ENCODE measurements at regions not wholly inside any gene's neighbourhood (a gene's known extent, or its start where the extent isn't known, plus 50 kb on each side); places are given as distances from the start of the nearest gene placed in this dataset.

GRCh38 chr2:128726236-128726635 lies 407.6 kb upstream of the HS6ST1 start:
- DNase-seq (ENCODE audit: low read depth): no peak

GRCh38 chr2:128726911-128727310 lies 408.2 kb upstream of the HS6ST1 start:
- DNase-seq (ENCODE audit: low read depth): no peak

DNA sequence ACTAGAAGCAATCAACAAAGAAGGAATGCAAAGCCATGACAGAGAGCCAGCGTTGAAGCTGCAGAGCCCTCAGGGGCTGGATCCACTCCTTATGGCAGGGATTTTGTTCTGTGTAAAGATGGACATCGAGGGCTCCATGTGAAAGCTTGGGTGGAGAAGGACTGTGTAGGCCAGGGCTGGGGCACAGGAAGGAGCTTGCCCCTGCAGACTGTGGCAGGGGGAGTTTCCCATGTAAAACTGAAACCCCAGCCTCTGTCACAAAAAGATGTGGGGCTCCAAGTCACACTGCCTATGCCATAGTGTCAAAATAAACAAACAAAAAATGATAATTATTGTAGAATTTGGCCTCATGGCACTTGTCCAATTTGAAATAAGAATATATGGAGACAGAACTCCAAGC lies 408.7 kb upstream of the HS6ST1 start:
- no peak for DNase-seq (ENCODE audit: low read depth)

- no peak for DNase-seq (ENCODE audit: low read depth)
These were observed 409.2 kb upstream of the HS6ST1 start for GRCh38 chr2:128727914-128728313.

- DNase-seq (ENCODE audit: low read depth): no peak
These were observed 410.4 kb upstream of the HS6ST1 start for GRCh38 chr2:128729051-128729450.

DNA sequence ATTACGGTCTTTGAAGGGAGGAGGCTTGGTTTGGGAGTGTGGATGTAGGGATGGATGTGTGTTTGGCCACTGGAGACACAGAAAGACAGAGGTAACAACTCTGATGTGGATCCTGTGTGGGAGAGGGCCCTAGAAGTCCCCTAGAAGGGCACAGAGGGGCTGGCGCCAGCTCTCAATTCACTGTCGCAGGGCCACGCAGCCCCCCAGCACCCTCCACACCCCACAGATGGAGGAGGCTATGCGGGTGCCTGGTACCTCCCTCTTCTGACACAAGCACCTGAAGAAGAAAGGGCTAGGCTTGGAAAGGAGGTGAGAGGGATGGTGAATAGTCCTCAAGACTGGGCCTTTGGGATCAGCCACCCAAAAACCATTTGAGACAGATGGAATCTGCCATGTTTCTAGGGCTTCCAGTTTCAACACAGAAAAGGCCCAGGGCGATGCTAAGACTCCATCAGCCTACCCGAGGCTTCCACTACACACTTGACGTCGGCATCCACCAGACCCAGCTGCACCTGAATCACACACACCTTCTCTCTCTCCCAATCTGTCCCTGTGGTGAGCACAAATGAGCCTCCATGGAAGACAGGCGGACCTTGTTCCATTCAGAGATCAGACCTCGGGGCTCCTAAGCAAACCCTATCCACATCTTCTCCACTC lies 413.5 kb upstream of the HS6ST1 start:
- DNase-seq (ENCODE audit: low read depth): no peak

GRCh38 chr2:128732976-128733431 lies 414.3 kb upstream of the HS6ST1 start:
- no peak for DNase-seq (ENCODE audit: low read depth)

DNA sequence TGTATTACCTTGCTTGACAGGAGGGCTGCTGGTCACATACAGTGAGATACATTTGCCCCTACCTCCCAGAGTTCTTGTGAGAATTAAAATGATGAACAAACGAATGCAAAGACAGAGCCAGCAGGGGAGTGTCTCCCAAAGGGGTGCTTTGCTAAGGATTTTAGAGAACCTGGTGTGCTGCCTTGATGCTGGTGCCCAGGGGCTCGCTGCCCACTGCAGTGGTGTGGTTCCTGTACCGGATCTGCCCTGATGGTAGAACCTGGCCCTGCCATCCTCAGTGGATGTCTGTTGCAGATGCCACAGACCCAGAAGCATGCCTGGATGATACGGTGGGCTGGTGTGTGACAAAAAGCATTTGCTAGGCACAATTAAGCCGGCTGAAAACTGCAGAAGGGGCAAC lies 414.8 kb upstream of the HS6ST1 start:
- DNase-seq (ENCODE audit: low read depth): no peak

GRCh38 chr2:128734521-128735295 lies 416.0 kb upstream of the HS6ST1 start:
- no peak for DNase-seq (ENCODE audit: low read depth)

- DNase-seq (ENCODE audit: low read depth): no peak
These were observed 416.8 kb upstream of the HS6ST1 start for GRCh38 chr2:128735296-128735960.

DNA sequence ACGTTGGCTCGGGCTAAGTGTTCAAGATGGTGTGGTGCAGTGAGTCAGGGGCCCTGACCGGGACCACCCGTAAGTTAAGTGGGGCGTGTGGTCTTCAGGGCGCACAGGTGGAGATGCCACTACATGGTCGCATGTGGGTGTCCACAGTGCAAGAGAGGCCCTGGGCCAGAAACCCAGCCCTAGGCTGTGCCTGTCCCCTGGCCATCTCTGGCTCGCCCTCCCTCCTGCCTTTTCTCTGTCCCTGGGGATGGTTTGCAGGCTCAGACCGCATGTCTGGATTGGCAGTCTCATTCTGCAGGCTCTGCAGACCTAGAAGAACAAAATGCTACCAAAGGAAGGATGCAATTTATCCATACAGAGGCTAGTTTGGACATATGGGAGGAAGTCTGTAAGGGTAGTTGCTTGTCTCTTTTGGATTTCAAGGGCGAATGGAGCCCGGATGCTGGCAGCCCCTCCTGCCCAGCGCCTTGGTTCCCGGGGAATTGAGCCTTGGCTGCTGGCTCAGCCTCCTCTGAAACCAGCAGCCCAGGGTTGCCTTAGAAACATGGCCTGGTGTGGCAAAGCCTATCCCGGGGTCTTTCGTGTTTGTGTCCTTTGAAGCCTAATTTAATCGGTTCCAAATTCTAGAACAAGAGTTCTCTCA lies 417.5 kb upstream of the HS6ST1 start:
- DNase-seq (ENCODE audit: low read depth): no peak

- DNase-seq (ENCODE audit: low read depth): peak; percentile 42
These were observed 418.2 kb upstream of the HS6ST1 start for GRCh38 chr2:128736689-128737545.

GRCh38 chr2:128737546-128737826 lies 418.8 kb upstream of the HS6ST1 start:
- no peak for DNase-seq (ENCODE audit: low read depth)

DNA sequence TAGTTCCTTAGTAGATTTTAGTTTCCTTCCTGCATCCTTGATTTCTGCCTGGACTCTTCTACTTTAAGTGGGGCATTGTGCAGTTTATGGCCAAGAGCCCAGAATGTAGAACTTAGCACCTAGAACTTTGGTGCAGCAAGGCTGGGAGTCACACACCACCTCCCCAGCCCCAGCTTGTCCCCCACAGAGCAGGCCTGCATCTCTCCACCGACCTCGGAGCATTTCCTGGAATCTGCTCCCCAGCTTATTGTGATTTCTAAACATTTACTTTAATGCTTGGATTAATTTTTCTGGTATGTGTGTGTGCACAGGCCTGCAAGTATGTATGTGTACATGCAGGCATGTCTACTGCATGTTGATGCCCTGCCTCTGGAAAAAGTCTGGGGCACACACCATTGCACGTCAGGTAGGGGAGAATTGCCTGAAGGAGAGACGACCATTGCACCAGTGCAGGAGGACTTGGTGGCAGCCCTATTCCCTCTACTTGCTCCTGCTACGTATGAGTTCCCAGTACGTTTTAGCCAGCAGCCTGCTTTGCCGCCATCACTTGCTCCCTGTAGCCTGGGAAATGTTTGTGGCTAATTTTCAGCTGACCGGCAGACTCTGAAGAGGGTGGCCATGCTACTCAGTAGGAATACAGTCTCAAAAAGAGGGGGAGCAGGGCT lies 419.9 kb upstream of the HS6ST1 start:
- DNase-seq (ENCODE audit: low read depth): no peak

DNA sequence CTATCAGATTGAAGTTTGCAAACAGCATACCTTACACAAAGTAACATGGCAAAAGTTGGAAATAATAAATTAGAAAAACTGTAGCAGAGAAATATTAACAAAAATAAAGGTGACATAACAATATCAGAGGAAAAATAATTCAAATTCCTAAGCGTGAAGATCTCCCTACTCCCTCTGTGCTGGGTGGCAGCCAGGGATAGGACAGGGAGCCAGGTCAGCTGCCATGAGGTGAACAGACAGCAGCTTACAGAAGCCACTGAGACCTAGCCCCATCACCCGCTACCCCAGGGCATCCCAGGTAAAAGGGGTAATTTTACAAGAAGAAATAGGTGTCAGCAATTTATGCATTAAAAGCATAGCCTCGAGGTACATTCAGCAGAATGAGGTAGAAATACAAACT lies 423.8 kb upstream of the HS6ST1 start:
- DNase-seq (ENCODE audit: low read depth): no peak

- no peak for DNase-seq (ENCODE audit: low read depth)
These were observed 427.3 kb upstream of the HS6ST1 start for GRCh38 chr2:128745946-128746345.

DNA sequence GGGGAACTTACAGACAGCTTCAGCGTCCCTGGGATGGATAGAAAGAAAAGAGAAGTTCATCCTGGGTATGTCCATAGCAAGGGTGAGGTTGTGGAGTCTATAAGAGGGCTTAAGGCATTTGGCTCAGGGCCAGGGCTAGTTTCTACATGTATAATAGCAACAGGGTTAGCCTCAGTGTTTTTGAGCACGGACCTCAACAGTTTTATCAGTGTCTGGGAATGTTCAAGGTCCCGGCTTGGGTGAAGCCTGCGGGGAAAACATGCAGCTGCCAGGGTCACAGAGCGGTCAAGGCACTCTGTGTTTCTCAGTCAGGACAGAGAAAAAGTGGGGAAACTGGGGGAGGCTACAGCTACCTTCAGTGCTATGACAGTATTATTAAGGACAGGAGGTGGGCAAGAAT lies 427.7 kb upstream of the HS6ST1 start:
- no peak for DNase-seq (ENCODE audit: low read depth)

- no peak for DNase-seq (ENCODE audit: low read depth)
These were observed 429.7 kb upstream of the HS6ST1 start for GRCh38 chr2:128748336-128748735.

- DNase-seq (ENCODE audit: low read depth): no peak
These were observed 430.4 kb upstream of the HS6ST1 start for GRCh38 chr2:128748835-128749605.

DNA sequence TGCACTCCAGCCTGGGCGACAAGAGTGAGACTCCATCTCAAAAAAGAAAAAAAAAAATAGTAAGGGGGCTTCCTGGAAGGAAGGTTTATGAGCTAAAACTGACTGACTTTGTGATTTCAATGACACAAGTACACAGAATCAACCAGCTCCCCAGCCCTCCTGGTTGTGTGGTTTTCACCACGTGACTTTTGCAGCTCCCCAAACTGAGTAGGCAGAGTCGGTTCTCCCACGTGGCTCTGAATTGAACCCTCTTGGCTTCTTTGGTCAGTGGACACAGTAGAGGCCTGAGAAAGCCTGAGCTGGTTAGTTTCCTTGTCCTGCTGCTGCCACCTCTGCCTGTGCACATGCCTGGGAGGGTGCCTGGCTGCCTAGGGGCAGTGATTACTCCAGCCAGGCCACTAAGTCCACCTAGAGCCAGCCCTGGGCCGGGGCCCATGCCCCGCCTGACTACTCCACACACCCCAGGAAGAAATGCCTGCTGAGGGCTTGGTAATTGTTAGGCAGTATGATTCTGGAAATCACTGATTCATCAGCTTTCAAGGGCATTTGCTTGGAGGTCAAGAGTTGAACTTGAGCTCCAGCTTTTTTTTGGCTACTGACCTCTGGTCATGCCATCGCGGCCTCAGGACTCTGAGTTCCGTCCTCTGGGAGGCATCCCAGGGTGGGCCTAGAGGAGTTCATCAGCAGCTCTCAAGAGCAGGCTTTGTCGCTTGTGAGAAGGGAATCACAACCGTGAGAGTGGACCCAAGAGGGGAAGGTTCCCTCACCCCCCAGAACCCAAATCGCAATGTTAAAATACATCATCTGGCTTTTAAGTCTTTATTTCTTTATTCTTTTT lies 431.9 kb upstream of the HS6ST1 start:
- no peak for DNase-seq (ENCODE audit: low read depth)
